GM23338 (cell line): ENCODE measurements at regions not wholly inside any gene's neighbourhood (a gene's known extent, or its start where the extent isn't known, plus 50 kb on each side); places are given as distances from the start of the nearest gene placed in this dataset.

ENCODE experiments used
- ATAC-seq: fragments of 200-7000 bp; cut with Tn5 transposase; 3 replicates; pipeline ENCODE4 v1.9.1; 2020
- DNase-seq: peaks from one replicate; pipeline ENCODE4 v3.0.0-alpha.2; 2015; ENCODE audit warnings: low spot score
- H2AFZ ChIP-seq: fragments of 200-600 bp; sonication (generic); 2 replicates; pipeline ENCODE4 v1.8.0; 2016; ENCODE audit warnings: antibody characterized with exemption, mild to moderate bottlenecking, moderate library complexity
- H3F3A ChIP-seq: fragments of 200-600 bp; sonication (generic); replicated peaks from 2 replicates; pipeline ENCODE4 v1.8.0; 2017; ENCODE audit warnings: antibody characterized with exemption, mixed run types, low read depth
- H3K27ac ChIP-seq: fragments of 200-600 bp; sonication (generic); 2 replicates; pipeline ENCODE4 v1.6.1; 2016; ENCODE audit warnings: low read depth
- H3K27me3 ChIP-seq: fragments of 200-600 bp; sonication (generic); 2 replicates; pipeline ENCODE4 v1.8.0; 2016; ENCODE audit warnings: mild to moderate bottlenecking, mixed run types, moderate library complexity; ENCODE audit not compliant: insufficient read depth
- H3K36me3 ChIP-seq: fragments of 200-600 bp; sonication (generic); 2 replicates; pipeline ENCODE4 v1.8.0; 2016; ENCODE audit warnings: mild to moderate bottlenecking; ENCODE audit not compliant: insufficient read depth
- H3K4me1 ChIP-seq: fragments of 200-600 bp; sonication (generic); 2 replicates; pipeline ENCODE4 v1.8.0; 2016; ENCODE audit warnings: mild to moderate bottlenecking, moderate library complexity; ENCODE audit not compliant: insufficient read depth
- H3K4me2 ChIP-seq: fragments of 200-600 bp; sonication (generic); 2 replicates; pipeline ENCODE4 v1.7.1; 2017; ENCODE audit warnings: mixed run types
- H3K4me3 ChIP-seq: fragments of 200-600 bp; sonication (generic); 2 replicates; pipeline ENCODE4 v1.6.1; 2016; ENCODE audit warnings: mixed run types
- H3K79me2 ChIP-seq: fragments of 200-600 bp; sonication (generic); replicated peaks from 2 replicates; pipeline ENCODE4 v1.8.0; 2017; ENCODE audit warnings: mild to moderate bottlenecking; ENCODE audit not compliant: insufficient read depth
- H3K9me2 ChIP-seq: fragments of 200-600 bp; sonication (generic); 2 replicates; pipeline ENCODE4 v1.8.0; 2017; ENCODE audit not compliant: insufficient read depth
- H4K20me1 ChIP-seq: fragments of 200-600 bp; sonication (generic); replicated peaks from 2 replicates; pipeline ENCODE4 v1.8.0; 2017; ENCODE audit warnings: mild to moderate bottlenecking; ENCODE audit not compliant: insufficient read depth
- H3K27ac Mint-ChIP-seq: 2 replicates; pipeline ENCODE4 v1.8.0; 2020; ENCODE audit warnings: inconsistent platforms, mild to moderate bottlenecking, moderate library complexity, mixed read lengths
- H3K27me3 Mint-ChIP-seq: 3 replicates; pipeline ENCODE4 v1.8.0; 2022; ENCODE audit warnings: low read depth, mild to moderate bottlenecking, moderate library complexity, mixed read lengths, inconsistent platforms; ENCODE audit not compliant: insufficient read depth, poor library complexity
- H3K36me3 Mint-ChIP-seq: 3 replicates; pipeline ENCODE4 v1.8.0; 2021; ENCODE audit warnings: low read depth, mild to moderate bottlenecking, inconsistent platforms, moderate library complexity, mixed read lengths
- H3K4me1 Mint-ChIP-seq: 3 replicates; pipeline ENCODE4 v1.8.0; 2020; ENCODE audit warnings: mild to moderate bottlenecking, inconsistent platforms, mixed read lengths
- H3K4me3 Mint-ChIP-seq: 3 replicates; pipeline ENCODE4 v1.8.0; 2021; ENCODE audit warnings: moderate library complexity, mild to moderate bottlenecking, inconsistent platforms, mixed read lengths
- H3K9me3 Mint-ChIP-seq: 3 replicates; pipeline ENCODE4 v1.8.0; 2020; ENCODE audit warnings: moderate library complexity, mild to moderate bottlenecking, inconsistent platforms, mixed read lengths
- EZH2phosphoT487 ChIP-seq: fragments of 200-600 bp; sonication (generic); IDR thresholded peaks from one replicate; pipeline ENCODE4 v1.8.1; 2018; ENCODE audit warnings: antibody characterized with exemption; ENCODE audit not compliant: unreplicated experiment
- JUNB ChIP-seq: IDR thresholded peaks from one replicate; pipeline ENCODE4 v1.6.1; 2016; ENCODE audit warnings: antibody characterized with exemption; ENCODE audit not compliant: unreplicated experiment
- POLR2AphosphoS5 ChIP-seq: IDR thresholded peaks from 2 replicates; pipeline ENCODE4 v1.6.1; 2016; ENCODE audit warnings: antibody characterized with exemption, low read depth
- REST ChIP-seq: IDR thresholded peaks from one replicate; pipeline ENCODE4 v1.6.1; 2018; ENCODE audit warnings: antibody characterized with exemption; ENCODE audit not compliant: unreplicated experiment
- STAT1 ChIP-seq: IDR thresholded peaks from one replicate; pipeline ENCODE4 v1.6.1; 2016; ENCODE audit warnings: antibody characterized with exemption; ENCODE audit not compliant: unreplicated experiment
- ZNF331 ChIP-seq: fragments of 250-450 bp; sonication (Bioruptor Pico); IDR thresholded peaks from 2 replicates; pipeline ENCODE4 v1.5.0; 2020; ENCODE audit warnings: low read depth, mild to moderate bottlenecking, moderate library complexity

GRCh38 chr5:1724822-1725602 is 74.6 kb downstream of the MRPL36 start:
- Mint-ChIP-seq H3K9me3 (no peaks in the 10 kb centered on the region; the same call in 1 of the 3 replicates), H3K4me3 (peak overlapping the region; percentile 69; the same call in 2 of the 3 replicates), H3K4me1 (peaks cover 26% of the 10 kb centered on the region), H3K27ac (no peak overlapping the region), H3K36me3 (peaks cover 8% of the 10 kb centered on the region), H3K27me3 (peaks cover 24% of the 10 kb centered on the region)
- H3K4me1 ChIP-seq = peaks cover 7% of the 10 kb centered on the region
- peak overlapping the region; percentile 41; the same call in 1 of the 2 replicates for H3K4me3 ChIP-seq
- no peaks in the 10 kb centered on the region for H3K36me3 ChIP-seq
- H3K79me2 ChIP-seq = no peaks in the 10 kb centered on the region
- H2AFZ ChIP-seq = peak overlapping the region; percentile 93
- peak overlapping the region; percentile 65 for H3K4me2 ChIP-seq
- no peaks in the 10 kb centered on the region for H3K27me3 ChIP-seq
- ATAC-seq (peak; percentile 79), DNase-seq (peak; percentile 73)
- H3K27ac ChIP-seq = no peak overlapping the region
- H4K20me1 ChIP-seq = no peaks in the 10 kb centered on the region
- TF ChIP-seq POLR2AphosphoS5 = no peak; the same call in 1 of the 2 replicates
- peak; percentile 71 for TF ChIP-seq ZNF331 (CRISPR knock-in tag)
- no peaks in the 10 kb centered on the region for H3K9me2 ChIP-seq
- no peaks in the 10 kb centered on the region for H3F3A ChIP-seq

GRCh38 chr5:1723957-1724821 is 75.4 kb downstream of the MRPL36 start:
- peak overlapping the region; percentile 69; the same call in 2 of the 3 replicates for H3K4me3 Mint-ChIP-seq
- Histone ChIP-seq H3K9me2 (no peaks in the 10 kb centered on the region), H3K36me3 (no peaks in the 10 kb centered on the region), H3K4me1 (peaks cover 7% of the 10 kb centered on the region), H3F3A (no peaks in the 10 kb centered on the region), H3K27ac (no peak overlapping the region), H3K79me2 (no peaks in the 10 kb centered on the region), H4K20me1 (no peaks in the 10 kb centered on the region), H2AFZ (peak overlapping the region; percentile 93; the same call in 1 of the 2 replicates), H3K4me3 (peak overlapping the region; percentile 41; the same call in 1 of the 2 replicates), H3K27me3 (no peaks in the 10 kb centered on the region), H3K4me2 (peak overlapping the region; percentile 65; the same call in 1 of the 2 replicates)
- peaks cover 24% of the 10 kb centered on the region for H3K27me3 Mint-ChIP-seq
- no peak for ATAC-seq
- H3K36me3 Mint-ChIP-seq = peaks cover 16% of the 10 kb centered on the region
- H3K27ac Mint-ChIP-seq = no peak overlapping the region
- TF ChIP-seq EZH2phosphoT487 (no peak), REST (no peak), ZNF331 (CRISPR knock-in tag) (no peak), JUNB (no peak), STAT1 (no peak)
- H3K4me1 Mint-ChIP-seq = peaks cover 26% of the 10 kb centered on the region
- H3K9me3 Mint-ChIP-seq = peaks cover 8% of the 10 kb centered on the region
- no peak for DNase-seq
